GM12875 (cell line): ENCODE measurements at regions not wholly inside any gene's neighbourhood (a gene's known extent, or its start where the extent isn't known, plus 50 kb on each side); places are given as distances from the start of the nearest gene placed in this dataset.

Source experiments
- H3K4me3 ChIP-seq: one replicate; pipeline ENCODE4 v1.5.1; 2011; ENCODE audit warnings: low read depth, low read length, control low read depth
- CTCF ChIP-seq: IDR thresholded peaks from 2 replicates; pipeline ENCODE4 v1.5.1; 2011; ENCODE audit warnings: low read depth, mild to moderate bottlenecking, control low read depth, inconsistent platforms, low read length, moderate library complexity, borderline replicate concordance; ENCODE audit not compliant: insufficient read depth

GRCh38 chr2:88250404-88250803 lies 80.3 kb downstream of the THNSL2 start:
- TF ChIP-seq CTCF = no peak

GRCh38 chr2:88248280-88248828 lies 78.2 kb downstream of the THNSL2 start:
- no peak for TF ChIP-seq CTCF
- no peak overlapping the region for H3K4me3 ChIP-seq

More at GRCh38 chr2:88250404-88250803, 80.3 kb downstream of the THNSL2 start:
- H3K4me3 ChIP-seq = no peak overlapping the region

- H3K4me3 ChIP-seq = no peak overlapping the region
- no peak for TF ChIP-seq CTCF
Measured at GRCh38 chr2:88247531-88247930, 77.4 kb downstream of the THNSL2 start.

- no peak for TF ChIP-seq CTCF
- no peak overlapping the region for H3K4me3 ChIP-seq
Measured at GRCh38 chr2:88245109-88245508, 75.0 kb downstream of the THNSL2 start.

- H3K4me3 ChIP-seq = no peak overlapping the region
- no peak for TF ChIP-seq CTCF
Measured at GRCh38 chr2:88239781-88240180, 69.6 kb downstream of the THNSL2 start.

- TF ChIP-seq CTCF = no peak
- H3K4me3 ChIP-seq = no peak overlapping the region
Measured at GRCh38 chr2:88236666-88237065, 66.5 kb downstream of the THNSL2 start.
